Right kidney (tissue), 1 donor: ENCODE measurements at regions not wholly inside any gene's neighbourhood (a gene's known extent, or its start where the extent isn't known, plus 50 kb on each side); places are given as distances from the start of the nearest gene placed in this dataset.

Source experiments
- DNase-seq: peaks from one replicate; pipeline ENCODE4 v3.0.0-alpha.2; 2016

GRCh38 chr5:172588380-172588779, 52.7 kb upstream of the NEURL1B start:
- no peak for DNase-seq

DNA sequence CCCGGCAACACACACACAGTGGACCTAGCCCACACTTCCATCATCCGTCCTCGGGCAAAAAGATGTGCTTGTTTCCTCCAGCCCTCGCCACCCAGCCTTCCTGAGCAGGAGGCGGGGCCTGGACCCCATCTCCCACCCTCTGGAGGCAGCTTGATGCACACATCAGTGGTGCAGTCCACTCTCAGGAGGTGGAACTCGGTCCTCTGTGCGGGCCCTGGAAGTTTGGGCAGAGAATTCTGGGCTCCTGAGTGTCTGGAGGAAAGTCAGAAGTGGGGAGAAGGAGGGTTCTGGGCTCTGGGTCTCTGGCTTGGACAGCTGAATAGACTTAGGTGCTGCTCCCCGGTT, 54.0 kb upstream of the NEURL1B start:
- no peak for DNase-seq

- no peak for DNase-seq
These were observed 54.7 kb upstream of the NEURL1B start for GRCh38 chr5:172586125-172587060.

GRCh38 chr5:172585114-172585513, 55.9 kb upstream of the NEURL1B start:
- DNase-seq, result no peak

GRCh38 chr5:172584638-172585037, 56.4 kb upstream of the NEURL1B start:
- DNase-seq, result no peak

DNA sequence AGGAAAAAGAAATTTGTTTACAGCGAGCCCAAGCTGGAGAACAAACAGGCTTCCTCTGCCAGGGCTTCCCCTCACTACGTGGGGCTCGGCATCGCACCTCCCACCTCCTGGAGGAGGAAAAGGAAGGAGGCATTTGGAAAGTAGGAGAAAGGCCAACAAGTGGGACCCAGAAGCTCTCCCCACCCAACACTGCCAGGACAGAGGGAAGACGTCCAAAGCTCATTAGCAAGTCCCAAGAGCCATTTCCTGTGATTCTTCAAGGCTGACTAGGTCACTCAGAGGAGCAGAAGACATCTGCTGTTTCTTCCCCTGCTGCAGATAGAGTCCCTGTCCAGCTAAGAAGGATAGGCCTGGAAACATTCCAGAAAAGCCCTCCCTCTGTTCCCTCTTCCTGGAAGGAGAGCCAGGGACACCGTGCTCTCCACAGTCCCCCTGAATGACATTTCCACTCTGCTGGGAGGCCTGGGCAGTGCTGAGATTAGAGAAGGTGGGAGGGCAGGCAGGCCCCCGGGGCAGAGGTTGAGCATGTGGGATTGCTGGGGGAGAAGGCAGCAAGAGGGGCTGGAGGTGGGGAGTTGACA, 57.0 kb upstream of the NEURL1B start:
- peak; percentile 39 for DNase-seq

DNA sequence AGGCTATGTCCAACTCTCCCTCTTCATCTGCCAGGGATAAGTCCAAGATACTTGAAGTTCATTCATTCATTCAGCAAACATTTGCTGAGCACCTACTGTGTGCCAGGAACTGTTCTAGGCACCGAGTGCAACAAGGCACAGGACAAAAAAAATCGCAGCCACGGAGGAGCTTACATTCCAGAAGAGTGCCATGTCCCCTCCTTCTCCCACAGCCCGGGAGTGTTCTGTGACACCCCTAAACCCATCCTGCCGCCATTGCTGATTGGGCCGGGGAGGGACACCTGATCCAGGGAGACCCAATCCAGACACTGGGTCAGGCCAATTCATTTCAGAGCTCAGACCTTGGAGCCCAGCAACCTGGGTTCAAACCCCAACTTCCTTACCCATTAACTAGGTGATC, 58.1 kb upstream of the NEURL1B start:
- no peak for DNase-seq

- DNase-seq, result no peak
These were observed 59.7 kb upstream of the NEURL1B start for GRCh38 chr5:172581315-172581714.

DNA sequence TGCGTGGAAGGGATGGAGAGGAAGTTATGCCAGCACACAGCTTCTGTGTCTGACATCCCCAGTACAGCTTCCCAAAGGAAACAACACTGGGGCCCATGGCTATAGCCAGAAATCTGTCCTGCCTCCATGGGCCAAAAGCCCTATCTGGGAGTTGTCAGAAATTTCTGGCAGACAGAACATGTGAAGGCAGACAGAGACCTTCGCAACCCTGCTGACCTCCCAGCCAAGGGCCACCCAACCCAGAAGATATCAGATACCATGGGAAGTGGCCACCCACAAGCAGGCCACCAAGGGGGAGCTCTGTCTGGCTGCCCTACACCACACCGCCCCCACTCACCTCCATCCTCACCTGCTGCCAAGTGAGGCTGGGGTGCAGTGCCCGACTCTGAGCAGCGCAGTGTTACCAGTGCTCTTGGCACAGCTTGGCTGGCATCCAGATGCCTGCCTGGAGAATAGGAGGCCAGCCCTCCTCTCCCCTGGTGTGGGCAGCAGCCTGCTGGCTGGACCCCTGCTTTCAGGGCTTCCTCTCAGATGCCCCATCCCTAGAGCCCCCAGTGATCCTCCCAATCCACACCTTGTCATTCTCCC, 61.6 kb upstream of the NEURL1B start:
- DNase-seq, result no peak

DNA sequence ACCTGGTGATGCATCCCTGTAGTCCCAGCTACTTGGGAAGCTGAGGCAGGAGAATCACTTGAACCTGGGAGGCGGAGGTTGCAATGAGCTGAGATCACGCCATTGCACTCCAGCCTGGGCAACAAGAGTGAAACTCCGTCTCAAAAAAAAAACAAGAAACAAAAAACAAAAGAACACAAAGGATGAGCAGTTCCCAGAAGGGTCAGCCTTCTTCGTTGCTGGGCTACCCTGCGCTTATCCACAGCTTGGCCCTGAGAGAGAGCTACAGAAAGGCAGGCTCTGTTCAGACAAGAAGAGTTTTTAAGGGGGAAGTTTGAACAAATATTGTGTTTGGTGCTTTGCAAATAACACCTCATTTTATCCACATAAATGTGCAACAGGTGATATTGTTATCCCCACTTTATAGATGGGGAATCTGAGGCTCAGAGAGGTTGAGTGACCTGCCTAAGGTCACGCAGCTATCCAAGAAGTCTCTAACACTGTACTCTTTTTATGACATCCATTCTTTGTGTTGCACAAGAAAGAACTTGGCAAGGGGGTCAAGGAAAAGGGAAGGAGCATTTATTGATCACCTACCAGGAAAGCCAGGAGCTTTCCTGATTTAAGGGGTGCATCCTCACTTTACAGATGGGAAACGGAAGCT, 63.7 kb upstream of the NEURL1B start:
- DNase-seq, result no peak

GRCh38 chr5:172575816-172576545, 65.1 kb upstream of the NEURL1B start:
- DNase-seq, result no peak

- no peak for DNase-seq
These were observed 65.6 kb upstream of the NEURL1B start for GRCh38 chr5:172575416-172575815.

GRCh38 chr5:172574871-172575223, 66.2 kb upstream of the NEURL1B start:
- DNase-seq, result no peak

- DNase-seq, result no peak
These were observed 66.8 kb upstream of the NEURL1B start for GRCh38 chr5:172573986-172574870.

DNA sequence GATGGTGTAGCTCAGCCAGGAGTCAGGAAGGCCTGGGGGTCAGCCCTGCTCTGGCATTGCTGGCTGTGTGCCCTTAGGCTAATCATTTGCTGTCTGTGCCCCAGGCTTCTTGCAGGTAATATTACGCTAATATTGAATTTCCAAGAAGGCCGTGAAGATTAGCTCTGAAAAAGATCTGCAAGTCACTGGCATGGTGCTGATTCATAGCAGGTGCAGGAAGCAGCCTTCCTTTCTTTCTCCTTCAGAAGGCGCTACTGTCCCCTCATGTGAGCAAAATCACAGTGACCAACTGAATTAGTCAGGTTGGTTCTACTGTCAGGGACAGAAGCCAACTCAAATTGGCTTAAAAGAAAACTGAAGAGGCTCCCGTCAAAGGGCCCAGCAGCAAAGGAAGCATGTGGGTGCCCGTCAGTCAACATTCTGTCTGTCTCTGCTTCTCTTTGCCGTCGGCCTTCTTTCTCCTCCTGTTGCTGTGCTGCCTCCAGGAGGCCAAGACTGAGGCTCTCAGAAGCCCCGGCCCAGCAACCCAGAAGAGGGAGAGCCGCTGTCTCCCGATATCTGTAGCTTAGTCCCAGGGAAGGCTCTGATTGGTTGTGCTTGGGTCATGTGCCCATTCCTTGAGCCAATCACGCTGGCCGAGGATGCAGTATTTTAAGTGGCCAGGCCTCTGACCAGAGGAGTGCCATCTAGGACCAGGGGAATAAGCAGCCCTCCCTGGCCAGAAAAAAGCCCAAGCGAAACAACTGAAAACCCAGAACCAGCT, 67.8 kb upstream of the NEURL1B start:
- no peak for DNase-seq

- no peak for DNase-seq
These were observed 68.6 kb upstream of the NEURL1B start for GRCh38 chr5:172572440-172572839.

GRCh38 chr5:172571892-172572291, 69.2 kb upstream of the NEURL1B start:
- no peak for DNase-seq

DNA sequence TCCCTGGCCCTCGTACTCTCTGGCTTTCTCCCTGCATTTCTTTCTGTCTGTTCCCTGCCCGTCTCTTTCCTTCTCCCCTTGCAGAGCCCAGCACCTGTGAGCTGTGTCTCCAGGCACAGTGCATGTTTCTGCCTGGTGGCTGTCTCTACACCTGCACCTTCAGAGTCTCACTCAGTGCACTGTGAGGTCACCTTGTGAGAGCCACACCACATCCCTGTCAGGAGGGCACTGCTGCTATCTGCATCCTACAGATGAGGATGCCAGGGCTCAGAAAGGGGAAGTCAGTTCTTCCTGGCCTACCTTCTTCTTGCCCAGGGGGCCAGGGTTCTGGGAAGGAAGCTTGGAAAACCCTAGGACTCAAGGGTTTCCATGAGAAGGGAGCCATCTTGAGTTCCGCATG, 69.7 kb upstream of the NEURL1B start:
- no peak for DNase-seq

DNA sequence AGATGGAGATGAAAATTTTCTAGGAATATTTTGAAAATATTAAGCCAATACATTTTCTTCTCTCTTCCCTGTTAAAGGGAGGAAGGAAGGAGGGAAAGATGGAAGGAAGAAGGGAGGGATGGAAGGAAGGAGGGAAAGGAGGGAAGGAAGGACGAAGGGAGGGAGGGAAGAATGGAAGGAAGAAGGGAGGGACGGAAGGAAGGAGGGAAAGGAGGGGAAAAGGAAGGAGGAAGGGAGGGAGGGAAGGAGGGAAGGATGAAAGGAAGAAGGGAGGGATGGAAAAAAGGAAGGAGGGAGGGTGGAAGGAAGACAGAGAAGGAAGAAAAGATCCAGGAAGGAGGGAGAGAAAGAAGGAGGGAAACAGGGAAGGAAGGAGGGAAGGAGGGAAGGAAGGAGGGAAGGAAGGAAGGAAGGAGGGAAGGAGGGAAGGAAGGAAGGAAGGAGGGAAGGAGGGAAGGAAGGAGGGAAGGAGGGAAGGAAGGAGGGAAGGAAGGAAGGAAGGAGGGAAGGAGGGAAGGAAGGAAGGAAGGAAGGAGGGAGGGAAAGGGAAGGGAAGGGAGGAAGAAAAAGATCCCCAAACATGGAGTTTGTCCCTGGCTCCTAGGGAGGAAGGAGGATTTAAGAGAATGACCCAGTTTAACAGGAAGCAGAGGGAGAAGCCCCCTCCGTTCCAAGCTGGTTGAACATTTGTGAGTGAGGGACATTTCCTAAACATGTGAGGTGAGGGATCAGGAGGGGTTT, 70.3 kb upstream of the NEURL1B start:
- DNase-seq, result no peak
